Stimulated activated CD8-positive, alpha-beta memory T cell treated with anti-CD3 and anti-CD28 coated beads, Interleukin-7, amount 100 ng/mL, for 1 hour (primary cell): ENCODE measurements at regions not wholly inside any gene's neighbourhood (a gene's known extent, or its start where the extent isn't known, plus 50 kb on each side); places are given as distances from the start of the nearest gene placed in this dataset.

Experiments
- DNase-seq, 2 donors: peaks; one replicate each; pipeline ENCODE4 v3.0.0-alpha.2; 2020; ENCODE audit warnings: low read depth in 2 of 2

DNA sequence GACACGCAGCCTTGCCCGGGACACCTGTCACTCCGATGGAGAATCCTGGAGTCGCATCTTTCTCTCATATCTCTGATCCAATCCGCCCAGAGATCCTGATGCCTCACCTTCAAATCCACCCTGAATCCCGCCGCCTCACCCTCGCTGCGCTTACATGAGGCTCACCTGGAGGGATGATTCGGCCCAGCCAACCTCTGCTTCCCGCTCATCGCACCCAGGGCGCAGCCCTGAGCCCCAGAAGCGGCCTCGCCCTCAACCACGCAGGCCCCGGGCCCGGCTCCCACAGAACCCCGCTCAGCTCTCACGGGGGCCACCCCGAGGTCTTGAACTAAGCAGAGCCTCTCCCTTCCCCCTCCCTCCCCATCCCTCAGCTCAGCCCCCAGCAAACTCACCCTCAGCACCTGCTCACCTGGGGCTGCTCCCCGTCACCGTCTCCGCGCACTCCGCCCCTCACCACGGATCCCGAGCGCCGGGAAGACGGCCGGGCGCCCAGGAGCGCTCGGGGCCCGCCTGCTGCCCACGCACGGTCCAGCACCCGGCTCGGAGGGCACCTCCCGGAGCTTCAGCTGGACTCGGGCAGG, 160.0 kb downstream of the NDUFA10 start:
- DNase-seq = no peak

DNA sequence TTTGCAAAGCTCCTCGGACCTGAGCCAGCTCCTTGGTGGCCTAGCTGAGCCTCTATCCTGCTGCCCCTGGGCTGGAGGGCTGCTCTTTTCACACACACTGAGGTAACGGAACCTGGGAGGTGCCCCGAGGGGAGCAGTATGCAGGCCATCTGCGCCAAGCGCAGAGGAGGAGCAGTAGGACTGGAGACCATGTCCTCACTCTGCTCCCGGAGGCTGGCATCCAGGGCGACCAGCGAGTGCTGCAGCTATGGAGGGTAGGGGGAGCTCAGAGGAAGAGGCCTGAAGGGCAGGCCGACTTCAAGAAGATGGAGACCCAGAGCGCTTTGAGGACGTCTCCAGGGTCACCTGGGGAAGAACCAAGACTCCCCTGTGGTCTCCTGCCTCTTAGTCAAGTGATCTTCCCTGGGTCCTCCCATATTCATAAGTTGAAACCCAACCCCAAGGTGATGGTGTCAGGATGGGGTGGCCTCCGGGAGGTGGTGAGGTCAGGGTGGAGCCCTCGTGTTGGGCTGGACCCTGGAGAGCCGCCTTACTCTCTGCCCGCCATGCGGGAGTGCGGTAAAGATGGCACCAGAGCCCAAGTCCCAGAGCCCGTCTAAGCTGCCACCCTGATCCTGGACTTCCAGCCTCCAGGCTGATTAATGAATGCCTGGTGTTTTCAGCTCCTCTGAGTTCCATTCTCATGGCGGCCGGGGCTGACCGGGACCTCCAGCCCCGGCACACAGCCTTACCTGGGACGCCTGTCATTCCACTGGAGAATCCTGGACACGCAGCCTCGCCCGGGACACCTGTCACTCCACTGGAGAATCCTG, 160.7 kb downstream of the NDUFA10 start:
- no peak for DNase-seq

DNA sequence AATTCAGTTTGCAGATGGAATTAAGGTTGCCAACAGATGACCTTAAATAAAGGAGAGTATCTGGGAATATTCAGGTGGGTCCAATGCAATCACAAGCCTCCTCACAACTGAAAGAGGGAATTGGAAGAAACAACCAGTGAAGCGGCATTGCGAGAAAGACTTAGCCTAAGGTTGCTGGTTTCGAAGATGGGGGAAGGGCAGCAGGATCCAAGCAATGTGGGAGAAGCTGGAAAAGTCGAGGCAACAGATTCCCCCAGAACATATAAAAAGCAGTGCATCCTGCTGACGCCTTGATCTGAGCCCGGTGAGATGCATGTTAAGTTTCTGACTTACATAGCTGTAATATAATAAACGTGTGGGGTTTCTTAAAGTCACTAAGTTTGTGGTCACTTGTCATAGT, 162.5 kb downstream of the NDUFA10 start:
- no peak for DNase-seq

DNA sequence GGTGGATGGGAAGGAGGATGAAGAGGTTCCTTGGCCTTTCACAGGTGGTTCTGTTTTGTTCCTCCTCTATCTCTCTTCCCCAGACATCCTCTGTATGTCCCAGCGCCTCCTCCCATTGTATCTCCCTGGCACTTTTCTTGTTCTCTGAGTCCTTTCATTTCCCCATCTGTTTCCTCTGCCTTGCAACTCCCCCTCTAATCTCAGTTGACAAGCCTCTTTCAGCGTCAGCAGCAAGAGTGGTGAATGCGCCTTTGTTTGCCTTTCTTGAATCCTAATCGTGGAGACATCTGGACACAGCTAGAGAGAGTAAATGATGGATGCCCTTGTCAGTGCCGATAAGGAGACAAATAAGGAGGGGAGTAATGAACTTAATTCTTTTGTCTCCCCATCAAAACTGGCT, 167.0 kb downstream of the NDUFA10 start:
- no peak for DNase-seq

DNA sequence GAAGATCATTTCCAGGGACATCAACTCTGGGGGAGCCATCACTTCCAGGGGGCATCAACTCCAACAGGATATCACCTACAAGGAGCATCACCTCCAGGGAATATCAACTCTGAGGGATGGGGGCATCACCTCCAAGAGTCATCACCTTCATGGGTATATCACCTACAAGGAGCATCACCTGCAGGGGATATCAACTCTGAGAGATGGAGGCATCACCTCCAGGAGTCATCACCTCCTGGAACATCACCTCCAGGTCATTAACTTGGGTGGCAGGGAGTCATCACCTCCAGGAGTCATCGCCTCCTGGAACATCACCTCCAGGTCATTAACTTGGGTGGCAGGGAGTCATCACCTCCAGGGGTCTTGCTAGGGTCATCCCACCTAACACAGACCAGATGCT, 167.6 kb downstream of the NDUFA10 start:
- DNase-seq = no peak

DNA sequence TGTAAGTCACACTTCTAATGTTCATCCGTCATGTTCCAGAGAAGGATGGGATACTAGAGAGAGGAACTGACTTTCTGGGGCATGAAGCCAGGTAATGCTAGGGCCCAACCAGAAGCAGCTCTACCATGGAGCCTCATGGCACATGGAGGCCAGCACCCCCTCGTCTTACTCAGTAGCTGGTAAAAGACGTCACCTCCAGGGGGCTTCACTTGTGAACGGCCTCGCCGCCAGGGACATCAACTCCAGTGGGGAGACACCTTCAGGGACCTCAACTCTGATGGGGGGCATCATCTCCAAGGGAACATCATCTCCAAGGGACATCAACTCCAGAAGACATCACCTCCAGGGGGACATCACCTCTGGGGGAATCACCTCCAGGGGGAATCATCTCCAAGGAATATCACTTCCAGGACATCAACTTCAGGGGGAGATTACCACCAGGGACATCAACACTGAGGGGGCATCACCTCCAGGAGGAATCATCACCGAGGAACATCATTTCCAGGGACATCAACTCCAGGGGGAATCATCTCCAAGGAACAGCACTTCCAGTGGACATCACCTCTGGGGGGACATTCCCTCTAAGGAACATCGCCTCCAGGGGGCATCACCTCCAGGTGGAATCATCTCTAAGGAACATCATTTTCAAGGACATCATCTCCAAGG, 168.4 kb downstream of the NDUFA10 start:
- DNase-seq = no peak

DNA sequence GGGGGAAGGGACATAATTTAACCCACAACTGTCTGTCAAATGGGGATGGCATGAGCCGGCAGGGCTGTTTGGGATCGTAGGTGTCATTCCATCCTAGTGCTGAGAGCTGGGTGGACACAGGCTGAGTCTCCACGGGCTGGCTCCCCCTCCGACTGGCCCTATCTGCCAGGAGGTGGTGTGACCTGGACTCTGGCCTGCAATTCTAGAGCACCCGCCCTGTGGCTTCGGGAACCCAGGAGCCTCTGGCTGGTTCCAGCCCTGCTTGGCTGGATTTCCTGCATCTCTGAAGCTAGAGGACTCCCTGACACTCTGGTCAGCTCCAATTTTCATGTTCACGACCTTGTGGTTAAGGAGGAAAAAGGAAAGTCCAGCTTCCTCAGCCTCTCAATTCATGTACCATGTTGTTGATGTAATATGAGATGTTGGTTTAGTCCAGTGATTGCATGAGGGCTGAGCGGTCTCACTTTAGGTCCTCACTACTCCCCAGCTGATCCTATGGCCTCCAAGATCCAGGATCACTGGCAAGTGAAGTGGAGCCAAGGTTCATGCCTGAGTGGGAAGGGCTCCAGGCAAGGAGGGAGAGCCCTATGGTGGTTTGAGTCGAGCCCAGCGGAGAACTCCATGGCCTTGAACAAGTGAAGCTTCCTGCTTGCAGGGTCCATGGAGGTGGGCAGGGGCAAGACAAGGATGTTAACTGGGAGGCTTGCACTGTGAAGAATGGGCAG, 169.1 kb downstream of the NDUFA10 start:
- no peak for DNase-seq

DNA sequence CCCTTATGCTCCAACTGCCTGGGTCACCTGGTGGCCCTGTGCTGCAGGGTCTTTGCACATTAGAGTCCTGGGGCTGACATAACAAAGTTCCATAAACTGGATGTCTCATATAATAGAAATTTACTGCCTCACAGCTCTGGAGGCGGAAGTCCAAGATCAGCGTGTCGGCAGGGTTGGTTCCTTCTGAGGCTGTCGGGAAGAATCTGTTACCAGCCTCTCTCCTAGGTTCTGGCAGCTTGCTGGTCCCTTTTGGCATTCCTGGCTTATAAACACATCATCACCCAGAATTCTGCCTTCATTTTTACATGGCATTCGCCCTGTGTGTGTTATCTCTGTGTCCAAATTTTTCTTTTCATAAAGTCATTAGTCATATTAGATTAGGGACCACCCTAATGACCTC, 170.5 kb downstream of the NDUFA10 start:
- no peak for DNase-seq

DNA sequence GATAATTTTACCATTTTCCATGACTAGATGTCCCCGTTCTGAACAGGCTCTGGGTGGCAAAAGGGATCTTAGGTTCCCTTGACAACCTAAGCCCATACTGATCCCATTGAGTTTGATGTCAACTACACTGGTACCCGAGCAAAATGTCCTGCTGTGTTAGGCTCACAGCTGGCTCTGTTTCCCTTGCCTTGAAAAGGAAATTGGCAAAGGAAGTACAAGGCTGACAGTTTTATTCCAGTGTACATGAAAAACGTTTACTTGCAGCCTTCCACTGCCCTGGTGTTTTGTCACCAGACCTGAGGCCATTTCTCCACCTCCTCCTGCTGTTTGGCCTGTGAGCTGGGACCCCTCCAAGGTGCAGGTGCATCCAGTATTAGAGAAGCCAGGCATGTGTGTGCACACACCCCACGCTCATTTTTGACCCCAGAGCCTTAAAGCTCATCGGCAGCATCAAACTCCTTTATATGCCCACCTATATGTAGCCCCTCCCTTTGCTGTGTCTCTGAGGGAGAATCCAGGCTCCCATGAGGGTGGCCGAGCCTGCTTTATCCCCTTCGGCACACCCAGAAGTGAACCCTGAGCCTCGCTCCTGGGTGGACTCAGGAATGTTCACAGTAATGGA, 171.3 kb downstream of the NDUFA10 start:
- no peak for DNase-seq

DNA sequence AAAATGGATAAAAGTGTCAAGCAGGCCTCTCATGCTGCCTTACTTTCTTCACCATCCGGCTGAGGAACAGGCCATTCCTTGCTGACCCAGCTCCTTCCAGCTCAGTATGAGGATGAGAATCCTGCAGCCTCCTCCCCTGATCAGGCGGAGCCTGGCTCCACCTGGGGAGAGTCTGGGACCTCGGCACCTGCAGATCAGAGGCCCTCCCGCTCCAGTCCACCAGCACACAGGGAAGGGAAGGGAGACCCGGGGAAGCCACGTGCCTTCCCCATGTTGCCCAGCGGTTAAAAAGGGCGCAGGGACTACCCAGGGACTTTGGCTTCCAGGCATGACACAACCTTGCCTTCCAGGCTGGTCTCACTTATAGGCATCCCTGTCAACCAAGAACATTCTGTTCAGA, 172.0 kb downstream of the NDUFA10 start:
- no peak for DNase-seq

DNA sequence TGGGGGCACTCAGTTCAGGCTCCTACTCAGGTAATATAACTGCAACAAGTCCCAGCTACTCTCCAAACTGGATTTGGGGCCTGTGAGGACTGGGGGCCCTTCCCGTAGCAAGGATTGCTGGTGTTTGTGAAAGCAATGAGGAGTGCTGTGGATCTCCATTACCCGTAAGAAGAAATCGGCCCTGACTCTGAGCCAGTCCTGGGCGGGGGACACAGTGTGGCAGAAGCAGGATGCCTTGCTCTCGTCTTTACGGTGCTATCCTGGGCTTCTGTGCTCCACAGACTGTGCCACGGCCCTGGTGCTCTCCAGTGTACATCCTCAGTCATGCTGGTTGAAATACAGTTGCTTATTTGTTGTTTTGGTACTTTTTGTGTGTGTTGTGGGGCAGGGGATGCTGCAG, 172.9 kb downstream of the NDUFA10 start:
- DNase-seq = no peak

DNA sequence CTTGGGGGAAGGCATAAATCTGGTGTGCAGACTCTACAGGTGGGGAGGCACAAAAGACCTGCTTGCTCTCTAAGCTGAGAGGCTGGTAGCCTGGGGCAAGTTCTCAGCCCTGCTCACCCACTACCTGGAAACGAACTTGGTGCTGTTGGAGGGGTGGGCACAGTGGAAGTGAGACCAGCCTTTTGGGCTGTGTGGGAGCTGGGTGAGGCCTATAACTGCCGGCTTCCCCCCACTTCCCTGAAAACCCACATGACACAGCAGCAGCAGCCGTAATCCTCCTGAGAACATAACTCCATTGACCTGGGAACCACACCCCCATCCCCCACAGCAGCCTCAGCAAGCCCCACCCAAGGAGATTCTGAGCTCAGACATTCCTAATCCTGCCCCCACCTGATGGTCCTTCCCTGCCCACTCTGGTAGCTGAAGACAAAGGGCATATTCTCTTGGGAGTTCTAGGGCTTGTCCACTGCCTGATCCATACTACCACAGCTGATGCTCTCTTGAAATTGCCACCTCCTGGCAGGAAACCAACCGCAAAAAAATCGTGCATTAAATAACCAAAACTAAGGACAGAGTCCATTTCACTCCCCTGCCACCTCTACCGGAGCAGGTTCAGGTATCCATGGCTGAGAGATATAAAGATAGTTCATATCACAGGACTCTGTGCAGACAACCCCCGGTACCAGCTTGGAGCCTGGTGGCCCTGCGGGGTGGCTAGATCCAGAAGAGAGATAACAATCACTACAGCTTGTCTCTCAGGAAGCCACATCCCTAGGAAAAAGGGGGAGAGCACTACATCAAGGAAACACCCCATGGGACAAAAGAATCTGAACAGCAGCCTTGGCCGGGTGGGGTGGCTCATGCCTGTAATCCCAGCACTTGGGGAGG, 178.1 kb downstream of the NDUFA10 start:
- DNase-seq = no peak

DNA sequence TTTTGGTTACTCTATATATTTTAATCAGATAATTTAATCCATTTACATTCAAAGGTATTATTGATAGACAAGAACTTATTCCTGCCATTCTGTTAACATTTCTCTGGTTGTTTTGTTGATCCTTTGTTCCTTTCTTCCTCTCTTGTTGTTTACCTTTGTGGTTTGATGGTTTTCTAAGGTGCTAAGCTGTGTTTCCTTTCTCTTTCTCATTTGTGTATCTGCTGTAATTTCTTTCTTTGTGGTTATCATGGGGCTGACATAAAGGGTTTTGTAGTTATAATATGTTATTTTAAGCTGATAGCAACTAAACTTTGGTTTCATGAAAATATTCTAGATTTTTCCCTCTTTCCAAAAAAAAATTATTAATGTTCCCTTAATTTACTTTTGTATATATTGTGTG, 179.2 kb downstream of the NDUFA10 start:
- no peak for DNase-seq

DNA sequence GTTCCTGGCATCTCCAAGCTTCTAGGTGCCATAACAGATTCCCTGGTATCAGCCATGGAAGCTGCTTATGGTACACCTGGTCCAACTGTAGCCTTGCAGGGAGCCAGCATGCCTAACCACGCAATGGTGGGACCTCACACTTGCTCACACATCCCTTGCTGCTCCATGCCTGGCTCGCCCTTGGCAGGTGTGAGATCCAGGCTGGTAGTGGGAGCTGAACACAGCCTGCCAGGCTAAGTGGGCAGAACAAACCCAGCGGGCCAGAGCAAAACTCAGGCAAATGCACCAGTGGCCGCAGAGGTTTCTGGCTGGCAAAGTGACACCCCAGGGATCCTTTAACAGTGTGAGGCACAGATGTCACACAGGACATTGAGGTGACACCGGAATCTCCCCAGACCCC, 185.8 kb downstream of the NDUFA10 start:
- DNase-seq = no peak

DNA sequence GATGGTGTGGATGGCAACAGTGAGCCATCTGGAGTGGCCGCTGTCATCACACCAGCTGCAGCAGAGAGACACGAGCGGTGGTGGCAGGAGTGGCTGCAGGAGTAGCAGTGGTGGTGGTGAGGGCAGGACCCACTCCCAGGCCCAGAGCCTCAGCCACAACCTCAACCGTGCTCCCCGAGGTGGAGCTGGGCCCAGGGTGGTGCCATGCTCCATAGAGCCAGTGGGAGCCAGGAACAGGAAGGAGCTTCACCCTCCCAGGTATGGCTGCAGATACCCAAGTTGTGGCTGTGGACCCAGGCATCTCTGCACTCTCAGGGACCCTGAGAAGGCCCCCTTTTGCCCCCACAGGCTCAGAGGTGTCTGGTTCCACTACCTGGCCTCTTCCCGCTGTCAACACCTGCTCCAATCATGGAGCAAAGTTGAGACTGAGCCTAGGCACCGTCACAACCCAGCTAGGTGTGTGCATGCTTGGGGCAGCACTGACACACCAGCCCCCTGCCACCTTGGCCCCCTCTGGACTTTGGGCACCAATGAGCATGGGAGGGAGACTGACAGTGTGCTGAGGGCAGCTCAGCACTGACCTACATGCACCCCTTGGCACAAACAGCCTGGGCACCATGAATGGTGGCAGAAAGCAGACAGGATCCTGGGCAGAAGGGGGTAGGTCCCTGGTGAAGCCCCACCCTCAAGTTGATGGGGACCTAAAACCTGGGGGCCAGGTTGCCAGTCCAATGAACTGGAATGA, 188.9 kb downstream of the NDUFA10 start:
- no peak for DNase-seq

DNA sequence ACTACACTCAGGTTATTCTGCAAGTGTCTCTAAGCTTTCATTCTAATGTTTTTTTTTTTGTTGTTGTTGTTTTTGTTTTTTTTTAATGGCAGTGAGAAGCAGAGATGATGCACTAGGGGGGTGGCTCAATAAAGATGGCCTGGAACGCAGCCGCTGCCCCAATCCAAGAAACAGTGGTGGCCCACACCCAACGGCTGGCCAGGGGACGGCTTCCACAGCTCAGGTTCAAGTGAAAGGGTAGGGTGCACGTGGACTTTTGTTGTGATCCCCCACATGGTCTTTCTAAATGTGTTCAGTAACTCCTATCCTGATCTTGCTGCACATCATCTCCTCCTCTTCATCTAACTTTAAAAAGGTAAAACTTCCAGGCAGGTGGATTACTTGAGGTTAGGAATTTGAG, 190.1 kb downstream of the NDUFA10 start:
- no peak for DNase-seq

DNA sequence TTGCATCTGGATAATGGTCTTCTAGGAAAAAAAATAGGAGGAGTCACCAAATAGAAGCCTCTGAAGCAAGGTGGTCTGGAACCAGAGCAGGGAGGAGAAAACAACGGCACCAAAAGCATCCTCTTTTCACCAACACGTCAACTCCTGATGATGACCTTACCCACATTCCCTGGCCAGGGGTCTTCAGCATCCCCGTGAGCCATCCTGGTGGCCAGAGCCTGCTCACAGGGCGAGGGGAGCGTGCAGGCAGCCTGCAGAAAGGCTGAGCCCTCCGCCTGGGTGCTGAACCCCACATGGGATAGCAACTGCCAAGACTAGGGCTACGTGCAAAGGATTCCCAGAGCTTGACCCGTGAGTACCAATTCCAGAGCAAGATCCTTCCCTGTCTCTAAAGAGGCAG, 191.0 kb downstream of the NDUFA10 start:
- DNase-seq = no peak

DNA sequence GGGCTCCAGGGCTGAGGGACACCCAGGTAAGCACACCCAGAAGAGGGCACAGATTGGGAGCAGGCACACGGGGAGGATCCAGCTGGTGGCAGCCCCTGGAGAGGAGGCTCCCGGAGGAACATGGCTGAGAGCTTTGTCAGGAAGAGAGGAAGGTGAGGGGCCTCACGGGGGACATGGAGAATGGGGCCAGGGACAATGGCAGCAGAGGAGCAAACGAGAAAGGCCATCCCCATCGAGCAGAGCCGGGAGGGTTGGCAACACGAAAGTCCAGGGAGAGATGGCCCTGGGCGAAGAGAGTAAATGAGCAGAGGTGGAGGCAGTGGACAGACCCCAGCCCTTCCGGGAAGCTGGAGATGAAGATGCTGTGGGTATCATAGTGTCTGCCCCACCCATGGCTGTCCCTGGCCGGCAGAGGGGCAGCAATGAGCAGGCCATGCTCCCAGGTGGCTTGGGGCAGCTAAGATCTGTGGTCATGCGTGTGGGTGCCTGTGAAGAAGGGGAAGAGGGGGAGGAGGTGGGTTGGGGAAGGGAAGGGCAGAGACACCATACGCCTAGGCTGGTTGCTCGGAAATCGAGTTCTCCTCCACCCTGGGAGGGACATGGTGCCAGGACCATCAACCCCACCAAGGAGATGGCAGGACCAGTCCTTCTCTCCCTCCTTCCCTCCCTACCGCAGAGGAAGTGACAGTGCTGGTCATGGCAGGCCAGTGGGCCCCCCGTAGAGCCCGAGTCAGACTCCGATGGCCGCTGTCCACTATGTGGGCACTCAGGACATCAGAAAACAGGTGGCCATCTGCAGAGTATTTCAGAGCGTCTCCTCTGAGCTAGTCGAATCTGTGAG, 191.7 kb downstream of the NDUFA10 start:
- no peak for DNase-seq

DNA sequence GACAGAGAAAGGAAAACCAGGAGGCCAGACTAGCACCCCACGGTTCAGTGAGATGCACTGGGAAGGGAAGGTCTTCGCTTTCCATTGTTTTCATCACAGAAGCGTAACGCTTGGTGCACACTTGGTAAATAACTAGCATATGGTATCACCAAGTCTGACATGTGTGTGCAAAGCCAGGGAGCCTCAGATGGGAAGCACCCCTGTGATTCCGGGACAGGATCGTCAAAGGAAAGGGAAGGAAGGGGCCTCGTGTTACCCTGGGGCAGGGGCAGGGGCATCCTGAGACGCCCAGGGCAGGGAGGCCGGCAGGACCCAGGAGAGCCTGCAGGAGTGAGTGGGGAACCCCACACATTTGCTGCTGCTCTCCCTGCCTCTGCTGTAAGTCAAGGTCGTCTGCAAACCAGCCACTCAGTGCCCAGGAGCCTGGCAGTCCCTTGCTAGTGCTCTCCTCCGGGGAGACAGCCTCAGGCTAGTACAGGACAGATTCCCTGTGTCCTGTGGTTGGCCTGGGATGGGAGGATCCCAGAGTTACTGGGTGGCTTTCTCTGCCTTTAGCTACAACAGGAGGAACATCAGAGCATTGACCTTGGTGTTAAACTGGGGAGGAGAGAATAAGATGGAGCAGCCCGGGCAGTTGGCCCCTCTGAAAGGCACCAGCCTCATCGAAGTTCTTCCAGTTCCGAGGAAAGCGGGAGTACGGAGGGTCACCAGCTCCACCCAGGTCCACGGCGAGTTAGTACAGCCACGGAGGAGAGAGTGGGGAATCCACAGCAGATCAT, 192.5 kb downstream of the NDUFA10 start:
- no peak for DNase-seq
